ENCODE measurements at regions not wholly inside any gene's neighbourhood (a gene's known extent, or its start where the extent isn't known, plus 50 kb on each side); places are given as distances from the start of the nearest gene placed in this dataset.
A peak's percentile ranks its signal among the peaks of the same experiment; 100 is the strongest.

DNA sequence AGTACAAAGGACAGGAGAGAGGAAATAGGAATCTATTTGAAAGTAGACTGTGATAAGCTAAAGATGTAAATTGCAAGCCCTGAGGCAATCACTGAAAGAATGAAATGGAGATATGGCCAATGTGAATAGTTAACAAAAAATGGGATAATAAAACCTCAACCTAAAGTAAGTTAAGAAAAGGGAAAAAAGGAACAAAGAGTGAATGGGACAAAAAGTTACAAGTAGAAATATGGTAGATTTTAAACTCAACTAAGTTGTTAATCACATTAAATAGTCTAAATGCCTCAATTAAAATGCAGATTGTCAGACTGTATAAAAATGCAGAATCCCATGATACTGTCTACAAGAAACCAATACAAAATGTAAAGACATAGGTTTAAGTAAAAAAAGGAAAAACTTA lies 165.2 kb upstream of the RBMS1 start:
- DNase-seq (ENCODE audit: low read depth): no peak
- TF ChIP-seq, protein P1, sequence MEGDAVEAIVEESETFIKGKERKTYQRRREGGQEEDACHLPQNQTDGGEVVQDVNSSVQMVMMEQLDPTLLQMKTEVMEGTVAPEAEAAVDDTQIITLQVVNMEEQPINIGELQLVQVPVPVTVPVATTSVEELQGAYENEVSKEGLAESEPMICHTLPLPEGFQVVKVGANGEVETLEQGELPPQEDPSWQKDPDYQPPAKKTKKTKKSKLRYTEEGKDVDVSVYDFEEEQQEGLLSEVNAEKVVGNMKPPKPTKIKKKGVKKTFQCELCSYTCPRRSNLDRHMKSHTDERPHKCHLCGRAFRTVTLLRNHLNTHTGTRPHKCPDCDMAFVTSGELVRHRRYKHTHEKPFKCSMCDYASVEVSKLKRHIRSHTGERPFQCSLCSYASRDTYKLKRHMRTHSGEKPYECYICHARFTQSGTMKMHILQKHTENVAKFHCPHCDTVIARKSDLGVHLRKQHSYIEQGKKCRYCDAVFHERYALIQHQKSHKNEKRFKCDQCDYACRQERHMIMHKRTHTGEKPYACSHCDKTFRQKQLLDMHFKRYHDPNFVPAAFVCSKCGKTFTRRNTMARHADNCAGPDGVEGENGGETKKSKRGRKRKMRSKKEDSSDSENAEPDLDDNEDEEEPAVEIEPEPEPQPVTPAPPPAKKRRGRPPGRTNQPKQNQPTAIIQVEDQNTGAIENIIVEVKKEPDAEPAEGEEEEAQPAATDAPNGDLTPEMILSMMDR (conservative IDR thresholded peaks at IDR 0.05; ENCODE audit: low read length): no peak
- no peak overlapping the region for H3K4me3 ChIP-seq (ENCODE audit: low read length)

DNA sequence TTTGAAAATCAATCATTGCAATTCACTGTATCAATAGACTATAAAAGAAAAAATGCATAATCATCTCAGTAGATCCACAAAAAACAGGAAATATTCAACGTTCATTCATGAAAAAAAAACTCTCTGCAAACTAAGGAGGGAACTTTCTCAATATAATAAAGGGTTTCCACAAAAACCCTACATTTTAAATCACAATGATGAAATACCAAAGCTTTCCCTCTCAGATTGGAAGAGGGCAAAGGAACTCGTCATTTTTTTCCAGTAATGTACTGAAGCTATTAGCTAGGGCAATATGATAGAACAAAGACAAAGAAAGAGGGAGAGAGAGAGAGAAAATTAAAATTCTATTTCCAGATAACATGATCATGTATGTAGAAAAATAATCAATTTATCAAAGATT lies 167.1 kb upstream of the RBMS1 start:
- no peak overlapping the region for H3K4me3 ChIP-seq (ENCODE audit: low read length)
- DNase-seq (ENCODE audit: low read depth): no peak
- TF ChIP-seq, protein P1 (conservative IDR thresholded peaks at IDR 0.05; ENCODE audit: low read length): no peak

DNA sequence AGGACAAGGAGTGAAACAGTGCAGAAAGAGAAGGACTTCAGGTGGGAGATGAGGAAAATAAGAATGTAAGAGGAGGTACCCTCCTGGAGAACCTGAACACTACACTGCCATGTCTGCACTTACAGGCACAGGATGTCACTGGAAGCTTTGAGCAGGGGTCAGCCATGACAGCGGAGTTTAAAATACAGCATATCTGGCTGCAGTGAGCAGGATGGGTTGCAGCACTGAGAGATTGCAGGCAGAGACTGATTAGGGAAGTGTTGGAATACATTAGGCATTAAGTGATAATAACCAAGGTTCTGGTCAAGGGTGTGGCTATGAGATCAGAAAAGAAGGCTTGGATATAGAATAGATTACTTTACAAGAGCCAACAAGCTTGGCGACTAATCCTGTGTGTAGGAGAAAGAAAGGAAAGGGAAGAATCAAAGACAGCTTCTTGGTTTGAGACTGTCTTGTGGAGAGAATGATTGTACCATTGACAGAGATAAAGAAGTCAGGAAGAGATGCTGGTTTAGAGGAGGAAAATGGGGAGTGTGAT lies 171.1 kb upstream of the RBMS1 start:
- H3K4me3 ChIP-seq (ENCODE audit: low read length): no peak overlapping the region
- TF ChIP-seq, protein P1 (conservative IDR thresholded peaks at IDR 0.05; ENCODE audit: low read length): no peak
- DNase-seq (ENCODE audit: low read depth): no peak

DNA sequence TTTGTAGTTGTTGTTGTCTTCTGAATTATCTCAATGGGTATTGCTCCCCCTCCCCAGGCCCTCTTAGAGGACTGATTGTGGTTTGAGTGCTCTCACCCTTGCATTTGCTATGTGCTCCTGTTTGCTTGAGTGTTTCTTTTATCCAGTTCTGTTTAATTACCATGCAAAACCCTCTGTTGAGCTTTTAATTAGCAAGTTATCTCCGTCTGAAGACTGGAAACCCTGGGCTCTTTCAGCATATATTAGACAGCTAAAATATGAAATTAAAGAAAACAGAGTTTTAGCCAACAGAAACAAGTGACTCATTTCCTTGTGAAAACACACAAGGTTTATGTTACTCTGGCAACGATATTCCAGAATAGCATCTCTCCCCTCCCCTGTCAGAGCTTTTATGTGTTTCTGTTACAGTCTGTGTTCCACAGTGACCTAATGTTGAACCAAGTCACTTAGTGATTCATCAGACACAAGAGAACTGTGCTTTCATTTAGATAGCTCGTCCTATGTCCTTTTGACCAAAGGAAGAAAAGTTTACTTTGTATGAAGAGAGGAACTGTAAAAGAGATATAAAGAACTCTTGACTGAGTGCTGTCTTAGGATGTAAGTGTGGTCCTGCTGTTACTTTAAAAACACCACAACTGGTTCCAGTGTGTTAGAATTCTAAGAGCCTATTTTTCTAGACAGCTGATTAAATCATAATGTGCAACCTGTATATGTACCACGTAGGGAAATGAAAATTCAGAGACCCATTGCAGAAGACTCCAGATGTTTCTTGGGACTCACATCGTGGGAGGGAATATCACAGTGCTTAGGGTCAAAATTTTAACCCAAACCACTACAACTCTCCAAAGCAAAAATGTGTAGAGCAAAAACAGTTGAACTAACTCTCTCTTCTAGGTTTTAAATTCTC lies 172.8 kb upstream of the RBMS1 start:
- H3K4me3 ChIP-seq (ENCODE audit: low read length): peak overlapping the region; percentile 9
- TF ChIP-seq, protein P1 (conservative IDR thresholded peaks at IDR 0.05; ENCODE audit: low read length): no peak
- peak; percentile 97 for DNase-seq (ENCODE audit: low read depth)

DNA sequence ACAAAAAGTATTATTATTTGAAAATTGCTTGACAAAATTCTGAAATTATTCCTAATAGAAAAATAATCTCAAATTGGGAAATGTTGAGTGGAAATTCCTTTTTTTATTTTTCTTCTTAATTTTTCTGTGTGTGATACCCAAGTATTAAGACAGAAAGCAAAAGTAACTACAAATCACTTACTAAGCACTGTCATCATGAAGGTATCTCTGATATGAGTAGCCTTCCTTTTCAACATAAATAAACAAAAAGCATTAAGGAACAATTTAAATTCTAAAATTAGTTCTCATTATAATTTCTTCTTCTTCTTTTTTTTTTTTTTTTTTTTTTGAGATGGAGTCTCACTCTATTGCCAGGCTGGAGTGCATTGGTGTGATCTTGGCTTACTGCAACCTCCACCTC lies 174.2 kb upstream of the RBMS1 start:
- DNase-seq (ENCODE audit: low read depth): no peak
- H3K4me3 ChIP-seq (ENCODE audit: low read length): no peak overlapping the region
- TF ChIP-seq, protein P1 (conservative IDR thresholded peaks at IDR 0.05; ENCODE audit: low read length): no peak

DNA sequence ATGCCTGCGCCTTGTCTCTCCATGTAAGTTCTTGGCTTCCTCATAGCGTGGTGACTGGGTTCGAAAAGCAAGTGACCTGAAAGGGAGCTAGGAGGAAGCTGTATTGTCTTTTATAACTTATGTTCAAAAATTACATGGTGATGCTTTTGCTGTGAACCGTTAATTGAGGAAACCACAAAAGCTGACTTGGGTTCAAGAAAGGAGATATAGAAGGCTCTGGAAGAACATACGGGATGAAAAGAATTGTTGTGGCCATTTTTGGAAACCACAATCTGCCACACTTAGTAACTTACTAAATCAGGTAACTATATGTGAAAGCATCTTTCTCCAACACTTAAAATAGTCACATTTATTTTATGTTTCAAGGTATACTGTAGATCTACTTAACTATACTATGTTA lies 177.0 kb upstream of the RBMS1 start:
- TF ChIP-seq, protein P1 (conservative IDR thresholded peaks at IDR 0.05; ENCODE audit: low read length): no peak

DNA sequence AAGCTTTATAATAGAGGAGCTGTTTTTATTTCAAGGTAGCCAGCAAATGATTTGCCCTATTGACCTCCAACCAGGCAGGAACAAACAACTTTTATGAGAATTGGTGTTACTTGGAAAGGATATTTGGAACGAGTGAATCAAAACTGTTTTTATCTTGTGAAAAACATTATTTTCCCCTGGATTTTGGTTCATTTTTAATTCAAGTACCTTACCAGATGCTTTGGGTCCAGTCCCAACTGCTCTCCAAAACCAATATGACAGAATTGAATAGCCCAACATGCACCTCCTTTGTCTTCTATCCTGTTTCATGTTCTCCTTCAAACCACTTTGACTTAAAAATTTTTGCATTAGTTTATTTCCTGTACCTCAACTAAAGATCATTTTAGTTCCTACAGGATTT lies 178.6 kb upstream of the RBMS1 start:
- no peak overlapping the region for H3K4me3 ChIP-seq (ENCODE audit: low read length)
- TF ChIP-seq, protein P1 (conservative IDR thresholded peaks at IDR 0.05; ENCODE audit: low read length): no peak
- no peak for DNase-seq (ENCODE audit: low read depth)

More for the DNA sequence above, 177.0 kb upstream of the RBMS1 start:
- no peak overlapping the region for H3K4me3 ChIP-seq (ENCODE audit: low read length)
- DNase-seq (ENCODE audit: low read depth): no peak
